ENCODE measurements at regions not wholly inside any gene's neighbourhood (a gene's known extent, or its start where the extent isn't known, plus 50 kb on each side); places are given as distances from the start of the nearest gene placed in this dataset.

GRCh38 chr3:148319161-148319915, 378.4 kb upstream of the AGTR1 start:
- WGBS, 2 experiments (ENCODE audit: extremely low coverage in 2 of 2, insufficient read length in 1 of 2) = 80% methylated on average over 2 of the region's 7 CpGs; no CpG with 5 or more reads in 1 of the 2 experiments
- ChIA-PET CTCF (no interaction called here), POLR2A (ENCODE audit: unreplicated experiment) (no interaction called here)
- Histone ChIP-seq H3K9me3 (ENCODE audit: control insufficient read depth, insufficient read depth, low read length) (no peaks in the 10 kb centered on the region), H3K27ac (ENCODE audit: insufficient read depth, low read length) (peak overlapping the region; percentile 8; the same call in 1 of the 2 replicates), H3K4me2 (ENCODE audit: low read depth, low read length) (peak overlapping the region; percentile 68; the same call in 1 of the 2 replicates), H2AK9ac (replicated peaks; ENCODE audit: low read depth, low read length, poor library complexity) (peak overlapping the region; percentile 68), H3K4me1 (ENCODE audit: control insufficient read depth, insufficient read depth, low read length) (peaks cover 5% of the 10 kb centered on the region), H4K8ac (ENCODE audit: low read depth in 2 of 2, low read length in 2 of 2) (peak overlapping the region in 1 of 2 experiments; percentile 43; a peak in 2 of 4 replicates), H4K20me1 (ENCODE audit: insufficient read depth, low read length) (no peaks in the 10 kb centered on the region), H2AK5ac (ENCODE audit: low read depth, low read length) (peak overlapping the region; percentile 87), H2BK120ac (ENCODE audit: low read depth, low read length) (peak overlapping the region; percentile 93), H3K9me1 (ENCODE audit: insufficient read depth, low read length) (peaks cover 3% of the 10 kb centered on the region), H3K4me3 (ENCODE audit: insufficient read depth, low read depth, low read length) (no peak overlapping the region), H2BK15ac (ENCODE audit: low read depth, low read length) (peak overlapping the region; percentile 6; the same call in 2 of the 3 replicates), H3K79me1 (ENCODE audit: low read depth in 1 of 2, low read length in 2 of 2) (no peaks in the 10 kb centered on the region), H3K18ac (ENCODE audit: low read depth, low read length) (peak overlapping the region; percentile 50), H3K4ac (ENCODE audit: low read depth, low read length) (peak overlapping the region; percentile 85), H2BK5ac (ENCODE audit: low read depth, low read length, poor library complexity, severe bottlenecking) (peak overlapping the region; percentile 67), H3K9ac (ENCODE audit: low read depth, low read length) (no peak overlapping the region), H4K91ac (ENCODE audit: insufficient read depth, low read depth, low read length) (peak overlapping the region; percentile 1), H3K36me3 (ENCODE audit: control insufficient read depth, insufficient read depth, low read length) (no peaks in the 10 kb centered on the region), H3K56ac (ENCODE audit: extremely low read depth, insufficient read depth, low read length) (peak overlapping the region; percentile 21), H2BK20ac (ENCODE audit: low read depth, low read length) (peak overlapping the region; percentile 95), H3K14ac (replicated peaks; ENCODE audit: low read depth, low read length) (peak overlapping the region; percentile 92), H4K5ac (ENCODE audit: low read depth, low read length) (peak overlapping the region; percentile 52; the same call in 1 of the 2 replicates), H3K23ac (ENCODE audit: low read depth, low read length) (peak overlapping the region; percentile 83; the same call in 1 of the 2 replicates), H3K27me3 (ENCODE audit: control insufficient read depth, insufficient read depth, low read length) (no peaks in the 10 kb centered on the region), H2AFZ (replicated peaks; ENCODE audit: low read length, poor library complexity) (peak overlapping the region; percentile 87)
- peak; percentile 93 for ATAC-seq (ENCODE audit: low read depth)
- in situ Hi-C loops (cut with MboI; ENCODE audit: low sequenced_read_pairs) (loop anchor here (10.0 kb wide), 3 partner anchors 45 to 625 kb away; no protein-coding TSS in a partner anchor), intact Hi-C loops (cut with micrococcal nuclease) (no loop called here), dilution Hi-C loops (cut with HindIII; ENCODE audit: low sequenced_read_pairs, unreplicated experiment) (no loop called here)
- no TSS peak for BruUV-seq (replicated peaks)
- peak; percentile 90 for DNase-seq
- TF ChIP-seq CEBPB (IDR thresholded peaks at IDR 0.05; ENCODE audit: low read depth, low read length) = peak; percentile 88
- no peak for TF ChIP-seq MXI1 (IDR thresholded peaks at IDR 0.05; ENCODE audit: borderline replicate concordance, low read depth, low read length)
- peak; percentile 74 for TF ChIP-seq FOS (IDR thresholded peaks at IDR 0.05; ENCODE audit: low read depth, low read length)
- TF ChIP-seq BHLHE40 (IDR thresholded peaks at IDR 0.05; ENCODE audit: low read depth, low read length) = peak; percentile 92
- TF ChIP-seq MAFK (IDR thresholded peaks at IDR 0.05; ENCODE audit: low read depth, low read length) = peak; percentile 69
- no peak for TF ChIP-seq MAZ (IDR thresholded peaks at IDR 0.05; ENCODE audit: borderline replicate concordance, low read depth, low read length)
- no peak for TF ChIP-seq CTCF (conservative IDR thresholded peaks at IDR 0.05; ENCODE audit: low read depth, low read length)

All from IMR-90 (cell line).